Peyer's patch (tissue), 4 donors: ENCODE measurements at regions not wholly inside any gene's neighbourhood (a gene's known extent, or its start where the extent isn't known, plus 50 kb on each side); places are given as distances from the start of the nearest gene placed in this dataset.

Experiments used
- DNase-seq, 3 donors: peaks; one replicate each; pipeline ENCODE4 v3.0.0-alpha.2; 2017 to 2019
- H3K27ac ChIP-seq, 4 donors: fragments of 200-600 bp; sonication (generic); one replicate each; pipeline ENCODE4 v1.5.1; 2016 to 2019
- H3K27me3 ChIP-seq, 2 donors: fragments of 200-600 bp; sonication (generic); one replicate each; pipeline ENCODE4 v1.5.1; 2019
- H3K36me3 ChIP-seq, 3 donors: fragments of 200-600 bp; sonication (generic); one replicate each; pipeline ENCODE4 v1.5.1; 2016 to 2019
- H3K4me1 ChIP-seq, 4 donors: fragments of 200-600 bp; sonication (generic); one replicate each; pipeline ENCODE4 v1.5.1; 2016 to 2019
- H3K4me3 ChIP-seq, 4 donors: fragments of 200-600 bp; sonication (generic); 1 replicate in 3 of 4; 2 replicates in 1 of 4; pipeline ENCODE4 v1.5.1; 2016 to 2019; ENCODE audit warnings: mild to moderate bottlenecking in 1 of 4
- H3K9me3 ChIP-seq, 4 donors: fragments of 200-600 bp; sonication (generic); one replicate each; pipeline ENCODE4 v1.5.1; 2016 to 2019; ENCODE audit warnings: mild to moderate bottlenecking in 1 of 4
- CTCF ChIP-seq, 6 experiments: fragments of 450-650 bp in 4 of 6; fragments of 200-600 bp in 2 of 6; sonication (generic) in 1 of 6; IDR thresholded peaks; one replicate each; pipeline ENCODE4 v1.5.1; 2017 to 2019; ENCODE audit warnings: antibody characterized with exemption in 6 of 6, mild to moderate bottlenecking in 3 of 6, moderate library complexity in 1 of 6
- POLR2A ChIP-seq, 2 donors: fragments of 450-650 bp; IDR thresholded peaks; one replicate each; pipeline ENCODE4 v1.5.1; 2017; ENCODE audit warnings: antibody characterized with exemption in 2 of 2, mild to moderate bottlenecking in 2 of 2, moderate library complexity in 2 of 2

GRCh38 chr22:47238690-47239473, 476.4 kb downstream of the TBC1D22A start:
- TF ChIP-seq CTCF (IDR thresholded peaks at IDR 0.05), result no peak
- TF ChIP-seq POLR2A (IDR thresholded peaks at IDR 0.05), result no peak
- Histone ChIP-seq H3K27me3 (no peaks in the 10 kb centered on the region), H3K4me3 (no peak overlapping the region), H3K27ac (no peak overlapping the region), H3K9me3 (no peaks in the 10 kb centered on the region), H3K4me1 (no peaks in the 10 kb centered on the region), H3K36me3 (no peaks in the 10 kb centered on the region)
- peak in 1 of 3 donors; percentile 6 for DNase-seq

GRCh38 chr22:47237890-47238480, 475.5 kb downstream of the TBC1D22A start:
- H3K27ac ChIP-seq, result no peak overlapping the region
- no peaks in the 10 kb centered on the region for H3K27me3 ChIP-seq
- no peaks in the 10 kb centered on the region for H3K4me1 ChIP-seq
- TF ChIP-seq CTCF (IDR thresholded peaks at IDR 0.05), result no peak
- TF ChIP-seq POLR2A (IDR thresholded peaks at IDR 0.05), result no peak
- no peaks in the 10 kb centered on the region for H3K9me3 ChIP-seq
- H3K36me3 ChIP-seq, result no peaks in the 10 kb centered on the region
- no peak for DNase-seq
- H3K4me3 ChIP-seq, result no peak overlapping the region

GRCh38 chr22:47236718-47237117, 474.3 kb downstream of the TBC1D22A start:
- Histone ChIP-seq H3K27ac (no peak overlapping the region), H3K4me3 (no peak overlapping the region), H3K9me3 (no peaks in the 10 kb centered on the region), H3K36me3 (no peaks in the 10 kb centered on the region), H3K27me3 (no peaks in the 10 kb centered on the region), H3K4me1 (no peaks in the 10 kb centered on the region)
- no peak for DNase-seq
- no peak for TF ChIP-seq CTCF (IDR thresholded peaks at IDR 0.05)
- no peak for TF ChIP-seq POLR2A (IDR thresholded peaks at IDR 0.05)

GRCh38 chr22:47236161-47236560, 473.7 kb downstream of the TBC1D22A start:
- Histone ChIP-seq H3K27ac (no peak overlapping the region), H3K9me3 (no peaks in the 10 kb centered on the region), H3K4me3 (no peak overlapping the region), H3K4me1 (no peaks in the 10 kb centered on the region), H3K36me3 (no peaks in the 10 kb centered on the region), H3K27me3 (no peaks in the 10 kb centered on the region)
- TF ChIP-seq CTCF (IDR thresholded peaks at IDR 0.05) (no peak), POLR2A (IDR thresholded peaks at IDR 0.05) (no peak)
- DNase-seq, result peak in 1 of 3 donors; percentile 7

- Histone ChIP-seq H3K9me3 (no peaks in the 10 kb centered on the region), H3K36me3 (no peaks in the 10 kb centered on the region), H3K27ac (no peak overlapping the region), H3K4me1 (no peaks in the 10 kb centered on the region), H3K27me3 (no peaks in the 10 kb centered on the region), H3K4me3 (no peak overlapping the region)
- peak in 1 of 3 donors; percentile 4 for DNase-seq
- TF ChIP-seq POLR2A (IDR thresholded peaks at IDR 0.05) (no peak), CTCF (IDR thresholded peaks at IDR 0.05) (no peak)
These were observed 471.1 kb downstream of the TBC1D22A start for GRCh38 chr22:47233316-47234243.
